ENCODE measurements at regions not wholly inside any gene's neighbourhood (a gene's known extent, or its start where the extent isn't known, plus 50 kb on each side); places are given as distances from the start of the nearest gene placed in this dataset.

DNA sequence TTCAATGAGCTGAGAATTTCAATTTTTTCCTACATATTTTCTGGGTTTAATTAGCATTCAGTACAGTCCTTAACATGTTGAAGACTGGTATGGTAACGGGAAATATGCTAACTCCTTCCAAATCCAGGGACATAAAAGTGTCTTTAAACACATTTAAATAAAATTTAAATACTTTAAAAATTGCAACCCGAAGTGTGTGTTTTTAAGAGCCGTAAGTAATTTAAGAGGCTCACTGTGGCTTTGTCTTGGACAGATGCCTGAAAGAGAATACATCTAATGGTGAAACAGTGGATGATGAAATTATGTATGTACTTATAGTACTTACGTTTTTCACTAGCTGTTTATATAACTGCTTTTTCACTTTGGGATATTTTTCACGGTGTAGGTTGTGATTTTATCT, 687.3 kb upstream of the CELF2 start:
- TF ChIP-seq, protein P1, sequence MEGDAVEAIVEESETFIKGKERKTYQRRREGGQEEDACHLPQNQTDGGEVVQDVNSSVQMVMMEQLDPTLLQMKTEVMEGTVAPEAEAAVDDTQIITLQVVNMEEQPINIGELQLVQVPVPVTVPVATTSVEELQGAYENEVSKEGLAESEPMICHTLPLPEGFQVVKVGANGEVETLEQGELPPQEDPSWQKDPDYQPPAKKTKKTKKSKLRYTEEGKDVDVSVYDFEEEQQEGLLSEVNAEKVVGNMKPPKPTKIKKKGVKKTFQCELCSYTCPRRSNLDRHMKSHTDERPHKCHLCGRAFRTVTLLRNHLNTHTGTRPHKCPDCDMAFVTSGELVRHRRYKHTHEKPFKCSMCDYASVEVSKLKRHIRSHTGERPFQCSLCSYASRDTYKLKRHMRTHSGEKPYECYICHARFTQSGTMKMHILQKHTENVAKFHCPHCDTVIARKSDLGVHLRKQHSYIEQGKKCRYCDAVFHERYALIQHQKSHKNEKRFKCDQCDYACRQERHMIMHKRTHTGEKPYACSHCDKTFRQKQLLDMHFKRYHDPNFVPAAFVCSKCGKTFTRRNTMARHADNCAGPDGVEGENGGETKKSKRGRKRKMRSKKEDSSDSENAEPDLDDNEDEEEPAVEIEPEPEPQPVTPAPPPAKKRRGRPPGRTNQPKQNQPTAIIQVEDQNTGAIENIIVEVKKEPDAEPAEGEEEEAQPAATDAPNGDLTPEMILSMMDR (IDR thresholded peaks at IDR 0.05; ENCODE audit: low read length) = no peak
- no peak for TF ChIP-seq EZH2 (IDR thresholded peaks at IDR 0.05; ENCODE audit: borderline replicate concordance, low read length)
